C4-2B (cell line): ENCODE measurements at regions not wholly inside any gene's neighbourhood (a gene's known extent, or its start where the extent isn't known, plus 50 kb on each side); places are given as distances from the start of the nearest gene placed in this dataset.

Experiments
- ZFX ChIP-seq: fragments of 450-650 bp; IDR thresholded peaks from 2 replicates; pipeline ENCODE4 v1.6.1; 2017
- TF ChIP-seq, protein P1 (sequence below): fragments of 450-650 bp; conservative IDR thresholded peaks from 2 replicates; pipeline ENCODE4 v1.5.1; 2017; ENCODE audit warnings: mild to moderate bottlenecking

DNA sequence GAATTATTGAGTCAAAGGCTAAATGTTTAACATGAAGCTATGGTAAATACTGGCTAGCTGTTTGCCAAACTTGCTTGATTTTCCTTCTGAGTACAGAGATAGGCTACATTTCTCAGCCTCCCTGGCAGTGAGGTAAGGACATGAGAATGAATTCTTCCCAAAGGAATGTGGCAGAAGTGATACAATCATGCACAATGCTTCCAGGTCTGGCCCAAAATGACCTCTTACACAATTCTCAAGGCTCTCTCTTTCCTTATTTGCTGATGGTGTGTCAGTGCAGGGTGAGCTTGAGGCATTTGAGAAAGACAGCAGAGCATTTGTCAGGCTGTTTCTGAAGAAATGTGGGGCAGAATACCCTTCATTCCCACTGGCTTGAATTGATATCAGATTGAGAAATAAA is 95.6 kb upstream of the NABP1 start:
- TF ChIP-seq, protein P1, sequence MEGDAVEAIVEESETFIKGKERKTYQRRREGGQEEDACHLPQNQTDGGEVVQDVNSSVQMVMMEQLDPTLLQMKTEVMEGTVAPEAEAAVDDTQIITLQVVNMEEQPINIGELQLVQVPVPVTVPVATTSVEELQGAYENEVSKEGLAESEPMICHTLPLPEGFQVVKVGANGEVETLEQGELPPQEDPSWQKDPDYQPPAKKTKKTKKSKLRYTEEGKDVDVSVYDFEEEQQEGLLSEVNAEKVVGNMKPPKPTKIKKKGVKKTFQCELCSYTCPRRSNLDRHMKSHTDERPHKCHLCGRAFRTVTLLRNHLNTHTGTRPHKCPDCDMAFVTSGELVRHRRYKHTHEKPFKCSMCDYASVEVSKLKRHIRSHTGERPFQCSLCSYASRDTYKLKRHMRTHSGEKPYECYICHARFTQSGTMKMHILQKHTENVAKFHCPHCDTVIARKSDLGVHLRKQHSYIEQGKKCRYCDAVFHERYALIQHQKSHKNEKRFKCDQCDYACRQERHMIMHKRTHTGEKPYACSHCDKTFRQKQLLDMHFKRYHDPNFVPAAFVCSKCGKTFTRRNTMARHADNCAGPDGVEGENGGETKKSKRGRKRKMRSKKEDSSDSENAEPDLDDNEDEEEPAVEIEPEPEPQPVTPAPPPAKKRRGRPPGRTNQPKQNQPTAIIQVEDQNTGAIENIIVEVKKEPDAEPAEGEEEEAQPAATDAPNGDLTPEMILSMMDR = no peak
- TF ChIP-seq ZFX = no peak
